Stomach (tissue), 4 donors: ENCODE measurements at regions not wholly inside any gene's neighbourhood (a gene's known extent, or its start where the extent isn't known, plus 50 kb on each side); places are given as distances from the start of the nearest gene placed in this dataset.

Experiments used
- EP300 ChIP-seq: sonication (generic); formaldehyde crosslinking; IDR thresholded peaks from one replicate; pipeline ENCODE4 v1.6.1; 2017; ENCODE audit warnings: antibody characterized with exemption
- TF ChIP-seq, protein P1 (sequence below), 7 experiments: fragments of 450-650 bp in 4 of 7; fragments of 200-600 bp in 3 of 7; sonication (generic) in 3 of 7; IDR thresholded peaks; one replicate each; pipeline ENCODE4 v1.5.1; 2016 to 2019; ENCODE audit warnings: antibody characterized with exemption in 7 of 7, control low read depth in 2 of 7, mild to moderate bottlenecking in 1 of 7

DNA sequence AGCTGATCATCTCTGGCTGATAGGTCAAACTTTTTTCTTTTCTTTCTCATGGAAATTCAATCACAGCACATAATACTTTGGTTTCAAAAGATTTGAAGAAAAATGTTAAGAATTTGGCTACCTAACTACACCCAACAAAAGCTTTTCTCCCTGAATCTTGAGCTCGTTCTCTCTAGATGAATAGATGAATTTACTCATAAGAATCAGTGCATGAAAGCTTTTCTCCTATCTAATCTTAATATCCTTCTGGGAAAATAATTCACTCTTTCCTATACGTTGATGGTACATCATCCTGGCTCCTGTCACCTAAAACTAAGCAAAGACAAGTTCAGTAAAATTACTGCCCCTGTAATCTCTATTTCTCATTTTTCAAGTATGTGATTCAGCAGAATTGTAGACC is 1479.1 kb downstream of the DPP10 start:
- TF ChIP-seq, protein P1, sequence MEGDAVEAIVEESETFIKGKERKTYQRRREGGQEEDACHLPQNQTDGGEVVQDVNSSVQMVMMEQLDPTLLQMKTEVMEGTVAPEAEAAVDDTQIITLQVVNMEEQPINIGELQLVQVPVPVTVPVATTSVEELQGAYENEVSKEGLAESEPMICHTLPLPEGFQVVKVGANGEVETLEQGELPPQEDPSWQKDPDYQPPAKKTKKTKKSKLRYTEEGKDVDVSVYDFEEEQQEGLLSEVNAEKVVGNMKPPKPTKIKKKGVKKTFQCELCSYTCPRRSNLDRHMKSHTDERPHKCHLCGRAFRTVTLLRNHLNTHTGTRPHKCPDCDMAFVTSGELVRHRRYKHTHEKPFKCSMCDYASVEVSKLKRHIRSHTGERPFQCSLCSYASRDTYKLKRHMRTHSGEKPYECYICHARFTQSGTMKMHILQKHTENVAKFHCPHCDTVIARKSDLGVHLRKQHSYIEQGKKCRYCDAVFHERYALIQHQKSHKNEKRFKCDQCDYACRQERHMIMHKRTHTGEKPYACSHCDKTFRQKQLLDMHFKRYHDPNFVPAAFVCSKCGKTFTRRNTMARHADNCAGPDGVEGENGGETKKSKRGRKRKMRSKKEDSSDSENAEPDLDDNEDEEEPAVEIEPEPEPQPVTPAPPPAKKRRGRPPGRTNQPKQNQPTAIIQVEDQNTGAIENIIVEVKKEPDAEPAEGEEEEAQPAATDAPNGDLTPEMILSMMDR (IDR thresholded peaks at IDR 0.05), result no peak
- TF ChIP-seq EP300, result no peak
